A549 (cell line): ENCODE measurements at regions not wholly inside any gene's neighbourhood (a gene's known extent, or its start where the extent isn't known, plus 50 kb on each side); places are given as distances from the start of the nearest gene placed in this dataset.

Experiments
- ATAC-seq, 2 experiments: fragments of 200-7000 bp in 1 of 2; fragments of >200 bp in 1 of 2; cut with Nextera tagmentation in 1 of 2; cut with Tn5 transposase in 1 of 2; 3 replicates each; pipeline versions ENCODE4 v1.8.0 to v1.9.1; 2018 to 2020; ENCODE audit warnings: mild to moderate bottlenecking in 1 of 2, moderate library complexity in 1 of 2
- CTCF ChIA-PET: fragments of 300-600 bp; sonication (Branson Sonifier 250); formaldehyde crosslinking; extraction: SDS; loops from one replicate; lab custom pipeline; 2021; ENCODE audit warnings: antibody characterized with exemption, inconsistent platforms; lab: Yijun Ruan, JAX
- POLR2A ChIA-PET: fragments of 350-600 bp; formaldehyde crosslinking; extraction: SDS; loops from one replicate; lab custom pipeline; 2021; ENCODE audit warnings: antibody characterized with exemption, inconsistent platforms; lab: Yijun Ruan, JAX
- DNase-seq, 2 experiments: peaks; one replicate each; pipeline versions ENCODE4 v3.0.0 to v3.0.0-alpha.2; 2011 to 2016; ENCODE audit warnings: low read depth in 1 of 2, low spot score in 1 of 2
- FAIRE-seq: peaks from 2 replicates; lab custom pipeline; 2011; peaks lifted over from hg19 to GRCh38; lab: Jason Lieb, UNC
- H3K27ac ChIP-seq, 2 experiments: fragments of >200 bp; sonication (Bioruptor Twin); formaldehyde crosslinking; 3 replicates each; pipeline ENCODE4 v1.5.1; 2016 to 2017
- H3K4me1 ChIP-seq: fragments of >200 bp; sonication (Bioruptor Twin); formaldehyde crosslinking; 3 replicates; pipeline ENCODE4 v1.6.1; 2016
- H3K4me2 ChIP-seq: fragments of >200 bp; sonication (Bioruptor Twin); formaldehyde crosslinking; 3 replicates; pipeline ENCODE4 v1.6.1; 2016
- H3K4me3 ChIP-seq: fragments of >200 bp; sonication (Bioruptor Twin); formaldehyde crosslinking; 3 replicates; pipeline ENCODE4 v1.5.1; 2016
- H3K9me3 ChIP-seq: fragments of >200 bp; sonication (Bioruptor Twin); formaldehyde crosslinking; 3 replicates; pipeline ENCODE4 v1.6.1; 2016
- ATOH8 ChIP-seq: fragments of 250-450 bp; sonication (Bioruptor Pico); IDR thresholded peaks from 2 replicates; pipeline ENCODE4 v1.5.0; 2020; ENCODE audit warnings: low read depth, mild to moderate bottlenecking, moderate library complexity
- CBX2 ChIP-seq: fragments of 200-600 bp; sonication (generic); IDR thresholded peaks from 2 replicates; pipeline ENCODE4 v1.6.1; 2016; ENCODE audit warnings: low read depth, mild to moderate bottlenecking, borderline replicate concordance
- CTCF ChIP-seq: fragments of >200 bp; sonication (Bioruptor Twin); formaldehyde crosslinking; IDR thresholded peaks from 3 replicates; pipeline ENCODE4 v1.5.1; 2016
- ELK1 ChIP-seq: fragments of 150-350 bp; IDR thresholded peaks from 2 replicates; pipeline ENCODE4 v1.6.1; 2014; ENCODE audit warnings: low read depth, mild to moderate bottlenecking, low read length
- EP300 ChIP-seq, 2 experiments: fragments of >200 bp; sonication (Bioruptor Twin); formaldehyde crosslinking; IDR thresholded peaks; 2 replicates in 1 of 2; 3 replicates in 1 of 2; pipeline ENCODE4 v1.6.1; 2016 to 2017
- ESRRA ChIP-seq: fragments of 150-350 bp; IDR thresholded peaks from 2 replicates; pipeline ENCODE4 v1.6.1; 2014; ENCODE audit warnings: mild to moderate bottlenecking, low read length, borderline replicate concordance
- FOXS1 ChIP-seq: fragments of 250-450 bp; sonication (Bioruptor Pico); IDR thresholded peaks from 2 replicates; pipeline ENCODE4 v1.5.0; 2020; ENCODE audit warnings: mild to moderate bottlenecking, moderate library complexity
- GATA3 ChIP-seq: IDR thresholded peaks from 2 replicates; pipeline ENCODE4 v1.6.1; 2012; ENCODE audit warnings: borderline replicate concordance
- HDAC2 ChIP-seq: fragments of 200-600 bp; sonication (generic); IDR thresholded peaks from 2 replicates; pipeline ENCODE4 v1.6.1; 2016
- HEYL ChIP-seq: fragments of 250-450 bp; sonication (Bioruptor Pico); IDR thresholded peaks from 2 replicates; pipeline ENCODE4 v1.8.0; 2021; ENCODE audit warnings: mild to moderate bottlenecking, moderate library complexity
- HOXA7 ChIP-seq: fragments of 250-450 bp; sonication (Bioruptor Pico); IDR thresholded peaks from 2 replicates; pipeline ENCODE4 v1.5.0; 2020; ENCODE audit warnings: mild to moderate bottlenecking, moderate library complexity
- HOXB13 ChIP-seq: fragments of 250-450 bp; sonication (Bioruptor Pico); IDR thresholded peaks from 2 replicates; pipeline ENCODE4 v1.5.0; 2020; ENCODE audit warnings: low read depth, mild to moderate bottlenecking, moderate library complexity
- HOXB5 ChIP-seq: fragments of 250-450 bp; sonication (Bioruptor Pico); IDR thresholded peaks from 2 replicates; pipeline ENCODE4 v1.5.0; 2020; ENCODE audit warnings: mild to moderate bottlenecking, moderate library complexity
- JUNB ChIP-seq: fragments of >200 bp; sonication (Bioruptor Twin); formaldehyde crosslinking; IDR thresholded peaks from 2 replicates; pipeline ENCODE4 v1.6.1; 2016
- MAX ChIP-seq: IDR thresholded peaks from 2 replicates; pipeline ENCODE4 v1.6.1; 2012
- MYC ChIP-seq: IDR thresholded peaks from 2 replicates; pipeline ENCODE4 v1.6.1; 2012; ENCODE audit warnings: mild to moderate bottlenecking, inconsistent platforms, low read length, improper control_type of control experiment, borderline replicate concordance
- NFE2L2 ChIP-seq: fragments of 150-350 bp; conservative IDR thresholded peaks from 2 replicates; pipeline ENCODE4 v1.6.1; 2014; ENCODE audit warnings: low read length
- NPAS2 ChIP-seq: fragments of 250-450 bp; sonication (Bioruptor Pico); IDR thresholded peaks from 2 replicates; pipeline ENCODE4 v1.8.0; 2022; ENCODE audit warnings: mild to moderate bottlenecking, moderate library complexity, borderline replicate concordance
- NR3C1 ChIP-seq: fragments of >200 bp; sonication (Bioruptor Twin); formaldehyde crosslinking; IDR thresholded peaks from 3 replicates; pipeline ENCODE4 v1.6.1; 2017
- PBX3 ChIP-seq: IDR thresholded peaks from 2 replicates; pipeline ENCODE4 v1.6.1; 2012
- POLR2A ChIP-seq: IDR thresholded peaks from 2 replicates; pipeline ENCODE4 v1.6.1; 2012; ENCODE audit warnings: mild to moderate bottlenecking, low read length
- RAD21 ChIP-seq, 2 experiments: fragments of >200 bp in 1 of 2; sonication (Bioruptor Twin) in 1 of 2; formaldehyde crosslinking in 1 of 2; IDR thresholded peaks in 1 of 2; conservative IDR thresholded peaks in 1 of 2; 2 replicates in 1 of 2; 3 replicates in 1 of 2; pipeline ENCODE4 v1.6.1; 2012 to 2018; ENCODE audit warnings: inconsistent platforms in 1 of 2
- REST ChIP-seq: fragments of 200-600 bp; sonication (generic); IDR thresholded peaks from 2 replicates; pipeline ENCODE4 v1.6.1; 2016; ENCODE audit warnings: antibody characterized with exemption, mild to moderate bottlenecking, moderate library complexity
- TP53 ChIP-seq: fragments of 250-450 bp; sonication (Bioruptor Pico); IDR thresholded peaks from 2 replicates; pipeline ENCODE4 v1.5.0; 2021; ENCODE audit warnings: mild to moderate bottlenecking, moderate library complexity
- ZSCAN20 ChIP-seq: fragments of 250-450 bp; sonication (Bioruptor Pico); IDR thresholded peaks from 2 replicates; pipeline ENCODE4 v1.8.0; 2022; ENCODE audit warnings: mild to moderate bottlenecking, moderate library complexity
- WGBS: methylation state at CpG from one replicate; pipeline ENCODE4 v1.1.6; 2017; ENCODE audit errors: missing lambda C conversion rate; 5-methylcytosine and 5-hydroxymethylcytosine counted together

GRCh38 chr1:157227700-157228099, 89.5 kb upstream of the ETV3 start:
- Histone ChIP-seq H3K9me3 (no peaks in the 10 kb centered on the region), H3K27ac (no peak overlapping the region), H3K4me2 (no peak overlapping the region), H3K4me3 (no peak overlapping the region), H3K4me1 (no peaks in the 10 kb centered on the region)
- no peak for FAIRE-seq
- no peak for ATAC-seq
- ChIA-PET CTCF (no interaction called here), POLR2A (no interaction called here)
- TF ChIP-seq CTCF, result no peak
- no peak for TF ChIP-seq RAD21 (conservative IDR thresholded peaks at IDR 0.05 in 1 of 2, IDR thresholded peaks at IDR 0.05 in 1 of 2)
- no peak for TF ChIP-seq HOXB5
- no peak for TF ChIP-seq FOXS1 (CRISPR knock-in tag)
- no peak for TF ChIP-seq TP53 (CRISPR knock-in tag)
- no peak for TF ChIP-seq NFE2L2
- no peak for TF ChIP-seq EP300 (IDR thresholded peaks at IDR 0.05)
- TF ChIP-seq HEYL, result no peak
- no peak for TF ChIP-seq GATA3
- TF ChIP-seq, all 56 proteins: peak for 0
- WGBS, result 5% methylated on average over 5 of the region's 5 CpGs
- no peak for DNase-seq

- ChIA-PET CTCF (no interaction called here), POLR2A (no interaction called here)
- ATAC-seq, result no peak
- DNase-seq, result no peak
- FAIRE-seq, result no peak
- 48% methylated on average over 4 of the region's 4 CpGs for WGBS
- H3K27ac ChIP-seq, result no peak overlapping the region
- H3K4me2 ChIP-seq, result no peak overlapping the region
- no peaks in the 10 kb centered on the region for H3K9me3 ChIP-seq
- TF ChIP-seq ZSCAN20 (CRISPR knock-in tag) (no peak), NR3C1 (no peak), GATA3 (no peak), CBX2 (no peak), POLR2A (no peak), ESRRA (no peak), EP300 (IDR thresholded peaks at IDR 0.05) (no peak), REST (no peak), MAX (no peak), HDAC2 (no peak), ATOH8 (no peak), HOXA7 (CRISPR knock-in tag) (no peak), RAD21 (conservative IDR thresholded peaks at IDR 0.05 in 1 of 2, IDR thresholded peaks at IDR 0.05 in 1 of 2) (no peak)
- no peaks in the 10 kb centered on the region for H3K4me1 ChIP-seq
- no peak overlapping the region for H3K4me3 ChIP-seq
Observed at GRCh38 chr1:157226739-157227138, 88.5 kb upstream of the ETV3 start.

GRCh38 chr1:157219600-157219999, 81.4 kb upstream of the ETV3 start:
- ATAC-seq (no peak), FAIRE-seq (no peak), DNase-seq (no peak)
- Histone ChIP-seq H3K9me3 (no peaks in the 10 kb centered on the region), H3K4me2 (no peak overlapping the region), H3K4me3 (no peak overlapping the region), H3K27ac (no peak overlapping the region), H3K4me1 (no peaks in the 10 kb centered on the region)
- 26% methylated on average over 2 of the region's 2 CpGs for WGBS
- POLR2A ChIA-PET, result no interaction called here
- CTCF ChIA-PET, result no interaction called here
- no peak for TF ChIP-seq GATA3
- no peak for TF ChIP-seq JUNB
- TF ChIP-seq HDAC2, result no peak
- no peak for TF ChIP-seq HOXB13 (CRISPR knock-in tag)
- TF ChIP-seq MAX, result no peak
- TF ChIP-seq PBX3, result no peak
- TF ChIP-seq TP53 (CRISPR knock-in tag), result no peak
- no peak for TF ChIP-seq NPAS2 (CRISPR knock-in tag)
- TF ChIP-seq MYC, result no peak
- no peak for TF ChIP-seq NR3C1
- no peak for TF ChIP-seq HOXB5
- no peak for TF ChIP-seq ELK1
